GM18499 (cell line): ENCODE measurements at regions not wholly inside any gene's neighbourhood (a gene's known extent, or its start where the extent isn't known, plus 50 kb on each side); places are given as distances from the start of the nearest gene placed in this dataset.

Source experiments
- ATAC-seq: cut with Tn5 transposase; IDR thresholded peaks from one replicate; pipeline ENCODE4 v1.9.1; 2021; ENCODE audit warnings: moderate number of reproducible peaks; ENCODE audit not compliant: insufficient read depth, unreplicated experiment

DNA sequence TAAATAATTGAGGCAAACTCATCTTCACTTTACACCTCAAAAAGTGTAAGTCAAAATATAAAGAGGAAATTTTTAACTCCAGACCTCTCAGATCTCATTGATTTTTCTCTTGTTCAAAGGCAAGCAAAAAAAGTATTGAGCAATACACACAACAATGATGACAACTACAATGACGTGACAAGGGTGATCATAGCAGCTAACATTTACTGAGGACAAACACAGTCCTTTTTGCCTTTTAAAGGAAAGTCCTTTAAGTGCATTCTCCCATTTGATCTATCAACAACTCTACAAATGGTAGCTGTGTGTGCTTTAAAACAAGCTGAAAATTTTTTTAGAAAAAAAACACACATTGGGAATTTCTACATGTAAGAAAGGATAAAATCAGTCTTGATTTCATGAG is 123.5 kb upstream of the CTAGE1 start:
- no peak for ATAC-seq

DNA sequence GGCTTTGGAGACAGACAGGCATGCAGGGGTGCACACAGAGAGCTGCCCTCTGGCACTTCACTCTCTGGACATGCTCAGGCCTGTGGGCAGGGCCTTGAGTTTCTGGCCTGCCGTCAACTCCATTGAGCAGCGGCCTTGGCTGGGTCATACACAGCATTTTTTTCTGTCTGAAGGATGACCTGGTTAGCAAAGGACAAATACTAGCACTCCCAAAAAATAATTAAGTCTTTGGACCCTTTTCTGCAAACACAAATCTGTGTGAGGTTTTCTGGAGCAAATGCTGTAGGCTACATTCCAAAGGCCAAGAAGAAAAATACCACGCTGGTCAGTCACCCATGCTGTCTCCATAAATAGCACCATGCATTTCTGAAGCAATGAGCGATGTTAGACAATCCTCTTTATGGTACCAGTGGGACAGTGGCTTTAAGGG is 124.7 kb upstream of the CTAGE1 start:
- ATAC-seq = no peak

- ATAC-seq = no peak
These were observed 126.1 kb upstream of the CTAGE1 start for GRCh38 chr18:22543769-22544168.

DNA sequence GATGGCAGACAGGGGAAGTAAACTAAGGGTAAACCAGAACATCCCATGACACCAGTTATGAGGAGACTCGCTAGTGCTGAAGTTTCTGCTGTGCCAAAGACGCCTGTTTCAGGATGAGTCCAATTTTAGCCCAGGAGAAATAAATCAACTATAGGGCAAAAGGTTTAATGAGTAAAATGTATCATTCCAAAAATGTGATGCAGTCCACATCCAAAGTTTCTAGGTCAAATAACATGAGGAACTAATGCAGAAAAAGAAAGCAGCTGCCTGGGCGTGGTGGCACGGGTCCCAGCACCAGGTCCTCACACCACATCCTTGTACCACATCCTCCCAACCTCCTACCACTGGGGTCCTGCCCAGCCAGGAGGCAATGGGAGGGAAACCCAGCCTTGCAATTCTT is 126.9 kb upstream of the CTAGE1 start:
- ATAC-seq = no peak

GRCh38 chr18:22545066-22545760 is 127.5 kb upstream of the CTAGE1 start:
- no peak for ATAC-seq

GRCh38 chr18:22546905-22547570 is 129.3 kb upstream of the CTAGE1 start:
- ATAC-seq = no peak

DNA sequence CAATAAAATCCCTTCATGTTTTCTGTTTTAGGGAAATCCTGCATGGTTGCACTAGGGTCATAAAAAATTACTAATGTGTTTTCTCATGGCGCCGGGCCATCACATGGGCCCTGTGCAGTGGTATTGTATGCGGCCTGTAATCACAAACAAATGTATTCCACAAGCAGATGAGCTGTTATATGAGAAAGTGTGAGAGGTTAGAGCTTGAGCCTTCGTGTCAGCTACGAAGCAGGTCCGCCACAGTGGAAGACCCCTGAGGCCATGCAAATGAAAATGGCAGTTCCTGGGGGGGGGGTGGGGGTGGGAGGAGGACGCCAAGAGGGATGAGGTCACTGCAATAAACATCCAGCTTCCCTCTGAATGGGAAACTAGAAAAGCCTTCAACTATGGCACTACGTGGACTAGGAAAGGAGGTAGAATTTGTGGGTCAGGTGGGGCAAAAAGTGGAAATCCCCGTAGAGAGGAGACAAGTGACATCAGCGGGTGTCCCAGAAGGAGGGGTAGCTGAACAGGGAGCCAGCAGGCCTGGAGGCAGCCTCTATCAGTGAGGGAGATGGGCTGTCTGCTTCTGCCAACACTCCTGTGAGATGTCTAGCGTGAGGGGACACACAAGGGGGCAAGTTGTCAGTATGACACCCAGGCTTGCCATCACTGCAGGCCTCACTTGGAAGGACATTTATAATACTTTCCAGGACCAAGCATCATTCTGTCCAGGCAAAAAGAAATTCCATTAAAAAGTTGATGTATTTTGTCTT is 130.3 kb upstream of the CTAGE1 start:
- no peak for ATAC-seq

GRCh38 chr18:22549260-22549937 is 131.7 kb upstream of the CTAGE1 start:
- ATAC-seq = no peak

GRCh38 chr18:22550366-22550765 is 132.7 kb upstream of the CTAGE1 start:
- no peak for ATAC-seq

DNA sequence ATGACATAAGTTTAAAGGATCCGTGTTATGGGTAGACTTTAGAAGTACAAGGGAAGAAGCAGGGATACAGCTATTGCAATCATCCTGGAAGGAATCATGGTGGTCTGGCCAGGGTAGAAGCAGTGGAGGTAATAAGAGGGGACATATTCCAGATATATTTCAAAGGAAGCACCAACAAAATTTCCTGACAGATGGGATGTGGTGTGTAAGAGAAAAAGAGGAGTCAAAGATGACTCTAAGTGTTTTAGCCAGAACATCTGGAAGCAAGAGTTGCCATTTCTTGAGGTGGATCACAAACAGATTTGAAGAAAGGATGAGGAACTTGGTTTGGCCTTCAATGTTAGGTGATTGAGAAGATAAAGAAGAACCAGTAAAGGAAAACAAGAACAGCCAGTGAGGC is 133.1 kb upstream of the CTAGE1 start:
- no peak for ATAC-seq

DNA sequence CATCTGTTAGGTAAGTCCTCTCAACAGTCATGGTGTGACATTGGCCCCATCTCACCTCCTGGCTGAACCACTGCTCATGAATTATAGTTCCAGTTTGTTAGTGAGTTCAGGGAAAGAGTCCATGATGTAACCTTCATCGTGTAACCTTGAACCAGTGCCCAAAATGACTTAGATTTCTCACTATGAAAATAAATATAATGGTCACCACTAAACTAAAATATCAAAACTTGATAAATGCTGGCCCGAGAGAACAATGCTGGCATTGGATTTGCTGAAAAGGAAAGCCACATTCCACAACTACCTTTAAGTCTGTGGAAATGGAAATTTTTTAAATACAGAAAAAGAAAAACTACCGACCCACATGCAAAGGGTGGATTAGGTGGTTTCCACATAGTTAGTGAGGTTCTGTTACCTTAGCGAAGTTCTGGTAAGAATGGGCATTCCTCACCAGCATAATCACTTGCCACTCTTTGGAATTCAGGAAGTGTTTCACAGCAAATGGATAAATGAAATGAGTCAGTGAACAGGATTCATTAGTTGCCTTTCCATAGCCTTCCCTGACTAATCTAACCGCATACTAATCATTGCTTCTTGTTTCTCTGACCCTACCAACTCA is 133.9 kb upstream of the CTAGE1 start:
- no peak for ATAC-seq

- no peak for ATAC-seq
These were observed 134.5 kb upstream of the CTAGE1 start for GRCh38 chr18:22552254-22552653.

DNA sequence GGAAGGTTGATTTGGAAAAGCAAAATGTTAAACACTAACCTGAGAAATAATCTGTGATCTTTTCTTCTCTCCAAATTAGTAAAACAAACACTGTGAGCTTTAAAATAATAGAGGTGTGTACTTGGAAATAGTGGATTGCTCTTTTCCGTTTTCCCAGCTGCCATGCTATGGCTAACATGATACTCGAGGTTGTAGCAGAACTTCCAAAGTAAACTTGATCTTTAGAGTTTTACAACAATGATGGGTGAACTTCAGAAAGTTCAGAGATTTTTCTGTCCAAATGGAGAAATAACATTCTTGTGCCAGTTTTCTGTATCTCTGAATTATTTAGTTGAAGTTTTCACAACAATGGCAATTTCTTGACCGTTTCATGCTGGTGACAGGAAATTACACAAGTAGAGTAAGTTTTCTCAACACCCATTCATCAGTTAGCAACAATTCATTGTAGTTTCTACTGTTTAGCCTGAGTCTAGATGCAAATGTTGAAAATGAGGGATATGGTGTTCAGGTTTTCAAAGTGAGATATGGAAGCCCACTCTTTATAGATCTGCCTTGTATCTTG is 135.3 kb upstream of the CTAGE1 start:
- ATAC-seq = no peak

- no peak for ATAC-seq
These were observed 138.8 kb upstream of the CTAGE1 start for GRCh38 chr18:22556222-22557167.

DNA sequence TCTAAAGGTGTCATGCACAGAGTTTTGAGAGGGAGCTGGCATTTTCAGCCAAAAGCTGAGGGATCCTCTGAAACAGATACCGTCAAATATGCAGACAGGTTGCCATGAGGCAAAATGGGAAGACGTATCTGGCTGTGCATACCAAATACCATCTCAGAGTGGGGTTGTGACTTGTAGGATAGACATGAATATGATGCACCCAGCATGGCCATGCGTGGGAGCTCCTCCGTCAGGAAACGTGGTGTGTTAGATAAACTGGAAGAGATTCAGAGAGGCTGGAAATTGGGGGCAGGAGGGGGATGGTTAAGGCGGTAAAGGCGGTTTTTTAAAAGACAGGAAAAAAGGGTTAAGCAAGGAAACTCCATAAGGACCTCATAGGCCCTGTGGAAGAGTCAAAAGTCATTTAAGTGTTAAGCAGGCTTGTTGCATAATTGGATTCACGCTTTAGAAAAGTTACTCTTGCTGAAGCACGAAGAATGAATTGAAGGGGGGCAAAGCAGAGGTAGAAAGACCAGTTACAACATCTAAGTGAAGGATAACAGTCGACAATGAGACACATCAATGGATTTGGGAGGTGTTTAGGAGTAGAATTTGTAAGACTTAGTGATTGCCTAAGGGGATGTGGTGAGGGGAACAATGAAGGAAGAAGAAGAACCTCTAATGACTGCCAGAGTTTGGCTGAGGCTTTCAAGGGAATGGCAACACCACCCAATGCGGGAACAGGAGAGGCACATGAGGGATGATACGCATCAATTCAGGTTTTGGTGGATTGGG is 139.6 kb upstream of the CTAGE1 start:
- ATAC-seq = no peak

- ATAC-seq = no peak
These were observed 141.2 kb upstream of the CTAGE1 start for GRCh38 chr18:22558945-22559385.

- ATAC-seq = no peak
These were observed 141.9 kb upstream of the CTAGE1 start for GRCh38 chr18:22559414-22560274.
